SH-SY5Y (cell line): ENCODE measurements at regions not wholly inside any gene's neighbourhood (a gene's known extent, or its start where the extent isn't known, plus 50 kb on each side); places are given as distances from the start of the nearest gene placed in this dataset.

Source experiments
- GATA2 ChIP-seq: IDR thresholded peaks from 2 replicates; pipeline ENCODE4 v1.6.1; 2011; ENCODE audit warnings: mild to moderate bottlenecking, low read depth, low read length
- GATA3 ChIP-seq: IDR thresholded peaks from 2 replicates; pipeline ENCODE4 v1.6.1; 2011; ENCODE audit warnings: low read depth, mild to moderate bottlenecking, low read length, moderate library complexity

GRCh38 chrX:39731330-39731667 lies 366.5 kb downstream of the BCOR start:
- TF ChIP-seq GATA3: no peak
- TF ChIP-seq GATA2: no peak
